ENCODE measurements at regions not wholly inside any gene's neighbourhood (a gene's known extent, or its start where the extent isn't known, plus 50 kb on each side); places are given as distances from the start of the nearest gene placed in this dataset.

- no peak overlapping the region for H3K4me3 Mint-ChIP-seq
- no peaks in the 10 kb centered on the region for H3K36me3 Mint-ChIP-seq (ENCODE audit: low read depth)
- DNase-seq (no peak), ATAC-seq (no peak)
- peaks cover 70% of the 10 kb centered on the region for H3K27me3 Mint-ChIP-seq
- no peaks in the 10 kb centered on the region for H3K9me3 ChIP-seq (ENCODE audit: control insufficient read depth, low read length, poor library complexity, severe bottlenecking)
- H3K4me1 Mint-ChIP-seq = no peaks in the 10 kb centered on the region
- no peak overlapping the region for H3K27ac Mint-ChIP-seq
Observed at GRCh38 chr13:109853153-109853552, 66.8 kb upstream of the IRS2 start.

- Mint-ChIP-seq H3K4me1 (no peaks in the 10 kb centered on the region), H3K4me3 (no peak overlapping the region), H3K27me3 (peaks cover 74% of the 10 kb centered on the region), H3K27ac (no peak overlapping the region), H3K36me3 (ENCODE audit: low read depth) (no peaks in the 10 kb centered on the region)
- ATAC-seq (no peak), DNase-seq (no peak)
- H3K9me3 ChIP-seq (ENCODE audit: control insufficient read depth, low read length, poor library complexity, severe bottlenecking) = no peaks in the 10 kb centered on the region
Observed at GRCh38 chr13:109846185-109846584, 59.8 kb upstream of the IRS2 start.

GRCh38 chr13:109844396-109844795 is 58.0 kb upstream of the IRS2 start:
- H3K4me1 Mint-ChIP-seq = peaks cover 7% of the 10 kb centered on the region

GRCh38 chr13:109843695-109844094 is 57.3 kb upstream of the IRS2 start:
- no peaks in the 10 kb centered on the region for H3K9me3 ChIP-seq (ENCODE audit: control insufficient read depth, low read length, poor library complexity, severe bottlenecking)
- DNase-seq (no peak), ATAC-seq (no peak)
- Mint-ChIP-seq H3K4me1 (peaks cover 8% of the 10 kb centered on the region), H3K4me3 (no peak overlapping the region), H3K27ac (no peak overlapping the region), H3K36me3 (ENCODE audit: low read depth) (no peaks in the 10 kb centered on the region), H3K27me3 (peaks cover 78% of the 10 kb centered on the region)

More at GRCh38 chr13:109844396-109844795, 58.0 kb upstream of the IRS2 start:
- Mint-ChIP-seq H3K27me3 (peaks cover 78% of the 10 kb centered on the region), H3K36me3 (ENCODE audit: low read depth) (no peaks in the 10 kb centered on the region), H3K27ac (no peak overlapping the region), H3K4me3 (no peak overlapping the region)
- ATAC-seq (no peak), DNase-seq (no peak)
- no peaks in the 10 kb centered on the region for H3K9me3 ChIP-seq (ENCODE audit: control insufficient read depth, low read length, poor library complexity, severe bottlenecking)

GRCh38 chr13:109842212-109842920 is 56.0 kb upstream of the IRS2 start:
- H3K27ac Mint-ChIP-seq = no peak overlapping the region
- H3K4me1 Mint-ChIP-seq = peaks cover 8% of the 10 kb centered on the region
- no peaks in the 10 kb centered on the region for H3K9me3 ChIP-seq (ENCODE audit: control insufficient read depth, low read length, poor library complexity, severe bottlenecking)
- ATAC-seq (no peak), DNase-seq (no peak)
- no peaks in the 10 kb centered on the region for H3K36me3 Mint-ChIP-seq (ENCODE audit: low read depth)
- peaks cover 76% of the 10 kb centered on the region for H3K27me3 Mint-ChIP-seq
- no peak overlapping the region for H3K4me3 Mint-ChIP-seq

GRCh38 chr13:109840893-109841287 is 54.5 kb upstream of the IRS2 start:
- ATAC-seq = no peak
- H3K4me1 Mint-ChIP-seq = peaks cover 8% of the 10 kb centered on the region
- H3K27ac Mint-ChIP-seq = no peak overlapping the region
- no peaks in the 10 kb centered on the region for H3K36me3 Mint-ChIP-seq (ENCODE audit: low read depth)
- H3K27me3 Mint-ChIP-seq = peaks cover 74% of the 10 kb centered on the region
- no peak for DNase-seq
- no peaks in the 10 kb centered on the region for H3K9me3 ChIP-seq (ENCODE audit: control insufficient read depth, low read length, poor library complexity, severe bottlenecking)
- no peak overlapping the region for H3K4me3 Mint-ChIP-seq

GRCh38 chr13:109840201-109840892 is 54.0 kb upstream of the IRS2 start:
- Mint-ChIP-seq H3K27ac (no peak overlapping the region), H3K4me1 (peaks cover 8% of the 10 kb centered on the region), H3K27me3 (peaks cover 79% of the 10 kb centered on the region), H3K36me3 (ENCODE audit: low read depth) (no peaks in the 10 kb centered on the region), H3K4me3 (no peak overlapping the region)
- no peaks in the 10 kb centered on the region for H3K9me3 ChIP-seq (ENCODE audit: control insufficient read depth, low read length, poor library complexity, severe bottlenecking)
- DNase-seq (no peak), ATAC-seq (no peak)

GRCh38 chr13:109836629-109837607 is 50.5 kb upstream of the IRS2 start:
- Mint-ChIP-seq H3K27ac (no peak overlapping the region), H3K27me3 (peaks cover 80% of the 10 kb centered on the region), H3K36me3 (ENCODE audit: low read depth) (no peaks in the 10 kb centered on the region), H3K4me3 (no peak overlapping the region), H3K4me1 (peaks cover 8% of the 10 kb centered on the region)
- DNase-seq (no peak), ATAC-seq (no peak)
- no peaks in the 10 kb centered on the region for H3K9me3 ChIP-seq (ENCODE audit: control insufficient read depth, low read length, poor library complexity, severe bottlenecking)

Data from T-helper 17 cell (primary cell).